ENCODE measurements at regions not wholly inside any gene's neighbourhood (a gene's known extent, or its start where the extent isn't known, plus 50 kb on each side); places are given as distances from the start of the nearest gene placed in this dataset.
"Not testable (repeated sequence)": the region's sequence is repeated elsewhere in the genome, so short reads cannot be mapped to it uniquely, and the experiment has no call there.

DNA sequence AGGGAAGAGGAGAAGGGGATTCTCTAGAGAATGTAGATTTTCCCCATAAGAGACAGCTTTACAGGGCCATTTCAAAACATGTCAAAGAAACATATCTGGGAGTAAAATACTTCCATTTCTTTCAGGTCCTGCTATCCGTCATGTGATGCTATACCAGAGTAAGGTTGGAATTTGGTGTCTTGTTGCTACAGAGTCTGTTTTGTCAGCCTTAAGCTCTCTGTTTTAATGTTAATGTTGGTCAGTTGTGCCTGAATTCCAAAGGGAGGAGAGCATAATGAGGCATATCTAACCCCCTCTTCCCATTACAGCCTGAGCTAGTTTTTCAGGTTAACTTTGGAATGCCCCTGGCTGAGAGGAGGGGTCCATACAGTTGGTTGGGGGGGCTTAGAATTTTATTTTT, 94.7 kb upstream of the CCDC71L start:
- Histone ChIP-seq H3K27me3 (no peaks in the 10 kb centered on the region), H3K36me3 (no peaks in the 10 kb centered on the region), H3K9me3 (no peaks in the 10 kb centered on the region), H3K27ac (no peak overlapping the region), H3K4me1 (peaks cover 0 to 7% (median 3%) of the 10 kb centered on the region in 3 donors), H3K4me3 (no peak overlapping the region)
- FAIRE-seq (no peak), ATAC-seq (no peak), DNase-seq (no peak)
- 89 to 93% methylated on average over 1 of the region's 1 CpG for WGBS, 2 donors
- intact Hi-C loops (cut with DNase I), result no loop called here
- no peak for TF ChIP-seq CTCF (IDR thresholded peaks at IDR 0.05)

GRCh38 chr7:106756071-106756470, 95.1 kb upstream of the CCDC71L start:
- Histone ChIP-seq H3K4me1 (peaks cover 0 to 7% (median 3%) of the 10 kb centered on the region in 3 donors), H3K27me3 (no peaks in the 10 kb centered on the region), H3K4me3 (no peak overlapping the region), H3K27ac (no peak overlapping the region), H3K36me3 (no peaks in the 10 kb centered on the region), H3K9me3 (no peaks in the 10 kb centered on the region)
- FAIRE-seq, result no peak
- no peak for DNase-seq
- no peak for TF ChIP-seq CTCF (IDR thresholded peaks at IDR 0.05)
- intact Hi-C loops (cut with DNase I), result no loop called here
- ATAC-seq, result no peak

DNA sequence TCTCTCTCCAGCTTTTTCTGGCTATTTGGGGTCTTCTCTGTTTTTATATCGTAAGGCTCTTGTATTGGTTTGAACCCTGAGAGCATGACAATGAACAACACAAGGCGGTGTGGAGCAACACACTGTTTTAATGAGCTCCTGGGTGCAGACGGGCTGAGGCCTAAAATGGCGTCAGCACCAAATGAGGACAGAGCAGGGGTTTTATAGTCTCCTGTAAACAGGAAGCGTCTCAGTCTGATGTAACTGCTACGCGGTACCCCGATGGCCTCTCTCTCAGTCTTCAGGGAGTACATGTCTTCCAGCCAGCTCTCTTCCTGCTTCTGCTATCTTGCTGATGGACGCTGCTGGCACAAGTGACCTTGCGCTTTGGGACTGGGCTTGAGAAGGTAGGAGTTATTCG, 95.9 kb upstream of the CCDC71L start:
- H3K27ac ChIP-seq, result no peak overlapping the region
- DNase-seq (no peak), FAIRE-seq (no peak), ATAC-seq (no peak)
- WGBS, 2 donors, result 91 to 92% methylated on average over 11 of the region's 11 CpGs
- H3K36me3 ChIP-seq, result no peaks in the 10 kb centered on the region
- peaks cover 0 to 7% (median 3%) of the 10 kb centered on the region in 3 donors for H3K4me1 ChIP-seq
- intact Hi-C loops (cut with DNase I), result no loop called here
- H3K9me3 ChIP-seq, result no peaks in the 10 kb centered on the region
- TF ChIP-seq CTCF (IDR thresholded peaks at IDR 0.05), result no peak
- no peaks in the 10 kb centered on the region for H3K27me3 ChIP-seq
- no peak overlapping the region for H3K4me3 ChIP-seq

DNA sequence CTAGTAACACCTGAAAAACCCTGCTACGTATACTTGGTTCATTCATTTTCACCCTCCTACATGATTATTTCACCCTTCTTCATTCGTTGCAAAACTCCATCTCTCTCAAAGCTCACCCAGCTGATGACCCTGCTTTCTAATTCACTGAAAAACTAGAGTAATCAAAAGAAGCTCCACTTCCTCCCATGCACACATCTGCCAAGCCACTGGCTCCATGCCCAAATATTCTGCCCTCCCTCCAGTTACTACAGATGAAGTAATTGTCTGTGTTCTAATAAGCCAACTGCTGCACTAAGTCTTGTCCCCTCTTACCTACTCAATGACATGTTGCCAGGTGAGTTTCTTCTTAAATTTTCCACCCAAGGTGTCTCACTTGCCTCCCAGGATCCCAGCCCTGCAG, 96.9 kb upstream of the CCDC71L start:
- FAIRE-seq, result no peak
- Histone ChIP-seq H3K9me3 (no peaks in the 10 kb centered on the region), H3K27ac (no peak overlapping the region), H3K36me3 (no peaks in the 10 kb centered on the region), H3K4me3 (no peak overlapping the region), H3K27me3 (no peaks in the 10 kb centered on the region), H3K4me1 (peaks cover 0 to 2% (median 0%) of the 10 kb centered on the region in 3 donors)
- peak in 3 of 4 donors; percentile 18 to 43 (median 33) for ATAC-seq
- intact Hi-C loops (cut with DNase I), result no loop called here
- DNase-seq, result peak in 1 of 6 donors; percentile 37
- 68 to 87% methylated on average over 2 of the region's 2 CpGs for WGBS, 2 donors
- no peak for TF ChIP-seq CTCF (IDR thresholded peaks at IDR 0.05)

DNA sequence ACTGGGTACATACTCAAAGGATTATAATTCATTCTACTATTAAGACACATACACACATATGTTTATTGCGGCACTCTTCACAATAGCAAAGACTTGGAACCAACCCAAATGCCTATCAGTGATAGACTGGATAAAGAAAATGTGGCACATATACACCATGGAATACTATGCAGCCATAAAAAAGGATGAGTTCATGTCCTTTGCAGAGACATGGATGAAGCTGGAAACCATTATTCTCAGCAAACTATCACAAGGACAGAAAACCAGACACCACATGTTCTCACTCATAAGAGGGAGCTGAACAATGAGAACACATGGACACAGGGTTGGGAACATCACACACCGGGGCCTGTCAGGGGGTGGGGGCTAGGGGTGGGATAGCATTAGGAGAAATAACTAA, 101.9 kb upstream of the CCDC71L start:
- intact Hi-C loops (cut with DNase I); H3K27me3 ChIP-seq; ATAC-seq; H3K4me3 ChIP-seq; DNase-seq; H3K27ac ChIP-seq; H3K36me3 ChIP-seq; FAIRE-seq; H3K9me3 ChIP-seq; H3K4me1 ChIP-seq: not testable (repeated sequence)
- WGBS, 2 donors, result 99 to 100% methylated on average over 2 of the region's 2 CpGs

- H3K36me3 ChIP-seq, result no peaks in the 10 kb centered on the region
- intact Hi-C loops (cut with DNase I), result no loop called here
- H3K4me1 ChIP-seq, result no peaks in the 10 kb centered on the region
- no peaks in the 10 kb centered on the region for H3K9me3 ChIP-seq
- no peak for DNase-seq
- WGBS, 2 donors, result 60 to 63% methylated on average over 2 of the region's 2 CpGs
- H3K4me3 ChIP-seq, result no peak overlapping the region
- ATAC-seq, result no peak
- H3K27me3 ChIP-seq, result no peaks in the 10 kb centered on the region
- no peak overlapping the region for H3K27ac ChIP-seq
- TF ChIP-seq CTCF (IDR thresholded peaks at IDR 0.05), result no peak
- no peak for FAIRE-seq
These were observed 101.4 kb upstream of the PIK3CG start for GRCh38 chr7:106763717-106764116.

Measured in pancreas (tissue), 10 donors.